ENCODE measurements at regions not wholly inside any gene's neighbourhood (a gene's known extent, or its start where the extent isn't known, plus 50 kb on each side); places are given as distances from the start of the nearest gene placed in this dataset.
"Not testable (repeated sequence)": the region's sequence is repeated elsewhere in the genome, so short reads cannot be mapped to it uniquely, and the experiment has no call there.

- Histone ChIP-seq H3K36me3 (no peaks in the 10 kb centered on the region), H3K9me3 (no peaks in the 10 kb centered on the region), H3K4me3 (no peak overlapping the region), H3K27ac (no peak overlapping the region), H3K4me1 (no peaks in the 10 kb centered on the region), H3K27me3 (peaks cover 0 to 4% of the 10 kb centered on the region in 2 donors)
- no peak for DNase-seq (ENCODE audit: low spot score in 2 of 2)
- TF ChIP-seq EP300 (IDR thresholded peaks at IDR 0.05) (no peak), CTCF (IDR thresholded peaks at IDR 0.05) (no peak), POLR2A (IDR thresholded peaks at IDR 0.05) (no peak)
- 71 to 73% methylated on average over 3 of the region's 3 CpGs for WGBS, 2 donors
Measured at GRCh38 chr7:131673576-131673975, 117.1 kb upstream of the PODXL start.

GRCh38 chr7:131670406-131670805, 114.0 kb upstream of the PODXL start:
- TF ChIP-seq EP300 (IDR thresholded peaks at IDR 0.05) (no peak), CTCF (IDR thresholded peaks at IDR 0.05) (no peak), POLR2A (IDR thresholded peaks at IDR 0.05) (no peak)
- WGBS, 2 donors, result 84% methylated on average over 2 of the region's 2 CpGs
- no peak for DNase-seq (ENCODE audit: low spot score in 2 of 2)

GRCh38 chr7:131667699-131668098, 111.3 kb upstream of the PODXL start:
- TF ChIP-seq EP300 (IDR thresholded peaks at IDR 0.05) (no peak), CTCF (IDR thresholded peaks at IDR 0.05) (no peak), POLR2A (IDR thresholded peaks at IDR 0.05) (no peak)
- no peaks in the 10 kb centered on the region for H3K36me3 ChIP-seq
- 67 to 74% methylated on average over 4 of the region's 4 CpGs for WGBS, 2 donors
- no peak overlapping the region for H3K4me3 ChIP-seq
- no peak for DNase-seq (ENCODE audit: low spot score in 2 of 2)
- no peaks in the 10 kb centered on the region for H3K4me1 ChIP-seq
- H3K9me3 ChIP-seq, result no peaks in the 10 kb centered on the region
- H3K27ac ChIP-seq, result no peak overlapping the region
- no peaks in the 10 kb centered on the region for H3K27me3 ChIP-seq

More at GRCh38 chr7:131670406-131670805, 114.0 kb upstream of the PODXL start:
- Histone ChIP-seq H3K27ac (no peak overlapping the region), H3K27me3 (peaks cover 0 to 4% of the 10 kb centered on the region in 2 donors), H3K4me3 (no peak overlapping the region), H3K4me1 (no peaks in the 10 kb centered on the region), H3K9me3 (no peaks in the 10 kb centered on the region), H3K36me3 (no peaks in the 10 kb centered on the region)

GRCh38 chr7:131665021-131665420, 108.6 kb upstream of the PODXL start:
- Histone ChIP-seq H3K9me3 (no peaks in the 10 kb centered on the region), H3K4me3 (no peak overlapping the region), H3K4me1 (no peaks in the 10 kb centered on the region), H3K36me3 (no peaks in the 10 kb centered on the region), H3K27me3 (no peaks in the 10 kb centered on the region), H3K27ac (no peak overlapping the region)
- 77 to 90% methylated on average over 3 of the region's 3 CpGs for WGBS, 2 donors
- no peak for TF ChIP-seq CTCF (IDR thresholded peaks at IDR 0.05)
- TF ChIP-seq POLR2A (IDR thresholded peaks at IDR 0.05), result no peak
- no peak for TF ChIP-seq EP300 (IDR thresholded peaks at IDR 0.05)
- DNase-seq (ENCODE audit: low spot score in 2 of 2), result no peak

GRCh38 chr7:131664570-131664969, 108.1 kb upstream of the PODXL start:
- Histone ChIP-seq H3K27ac (no peak overlapping the region), H3K4me3 (no peak overlapping the region), H3K9me3 (no peaks in the 10 kb centered on the region), H3K36me3 (no peaks in the 10 kb centered on the region), H3K27me3 (no peaks in the 10 kb centered on the region), H3K4me1 (no peaks in the 10 kb centered on the region)
- DNase-seq (ENCODE audit: low spot score in 2 of 2), result no peak
- WGBS, 2 donors, result 65 to 78% methylated on average over 5 of the region's 5 CpGs
- TF ChIP-seq POLR2A (IDR thresholded peaks at IDR 0.05), result no peak
- no peak for TF ChIP-seq EP300 (IDR thresholded peaks at IDR 0.05)
- TF ChIP-seq CTCF (IDR thresholded peaks at IDR 0.05), result no peak

- 77 to 83% methylated on average over 10 to 15 of the region's 15 CpGs for WGBS, 2 donors
- DNase-seq (ENCODE audit: low spot score in 2 of 2); H3K27me3 ChIP-seq; H3K4me3 ChIP-seq; H3K4me1 ChIP-seq; H3K9me3 ChIP-seq; H3K27ac ChIP-seq; H3K36me3 ChIP-seq: not testable (repeated sequence)
Measured at GRCh38 chr7:131662301-131662873, 106.0 kb upstream of the PODXL start.
